Muscle of leg (tissue), 3 donors: ENCODE measurements at regions not wholly inside any gene's neighbourhood (a gene's known extent, or its start where the extent isn't known, plus 50 kb on each side); places are given as distances from the start of the nearest gene placed in this dataset.

Experiments used
- DNase-seq: peaks from one replicate; pipeline ENCODE4 v3.0.0; 2013
- H3K27ac ChIP-seq: one replicate; pipeline ENCODE4 v1.5.1; 2013; ENCODE audit warnings: mild to moderate bottlenecking, low read length, control low read depth
- H3K27me3 ChIP-seq: one replicate; pipeline ENCODE4 v1.6.1; 2013; ENCODE audit warnings: low read length; ENCODE audit not compliant: control insufficient read depth, insufficient read depth
- H3K36me3 ChIP-seq: one replicate; pipeline ENCODE4 v1.6.1; 2013; ENCODE audit warnings: low read length; ENCODE audit not compliant: control insufficient read depth, insufficient read depth
- H3K4me1 ChIP-seq: one replicate; pipeline ENCODE4 v1.6.1; 2013; ENCODE audit warnings: low read length; ENCODE audit not compliant: control insufficient read depth, insufficient read depth
- H3K4me3 ChIP-seq: one replicate; pipeline ENCODE4 v1.5.1; 2013; ENCODE audit warnings: low read length, control low read depth
- H3K9me3 ChIP-seq: replicated peaks from 2 replicates; pipeline ENCODE4 v1.6.1; 2013; ENCODE audit warnings: low read depth, low read length; ENCODE audit not compliant: control insufficient read depth
- WGBS: methylation state at CpG from one replicate; pipeline ENCODE4 v1.1.5; 2013; ENCODE audit warnings: missing lambda C conversion rate; ENCODE audit not compliant: insufficient coverage; 5-methylcytosine and 5-hydroxymethylcytosine counted together

GRCh38 chr9:91063471-91063870 is 261.9 kb downstream of the SYK start:
- WGBS = 85% methylated on average over 7 of the region's 11 CpGs
- no peak for DNase-seq
- Histone ChIP-seq H3K27me3 (peaks cover 3% of the 10 kb centered on the region), H3K4me3 (no peak overlapping the region), H3K4me1 (no peaks in the 10 kb centered on the region), H3K36me3 (no peaks in the 10 kb centered on the region), H3K9me3 (no peaks in the 10 kb centered on the region), H3K27ac (no peak overlapping the region)

DNA sequence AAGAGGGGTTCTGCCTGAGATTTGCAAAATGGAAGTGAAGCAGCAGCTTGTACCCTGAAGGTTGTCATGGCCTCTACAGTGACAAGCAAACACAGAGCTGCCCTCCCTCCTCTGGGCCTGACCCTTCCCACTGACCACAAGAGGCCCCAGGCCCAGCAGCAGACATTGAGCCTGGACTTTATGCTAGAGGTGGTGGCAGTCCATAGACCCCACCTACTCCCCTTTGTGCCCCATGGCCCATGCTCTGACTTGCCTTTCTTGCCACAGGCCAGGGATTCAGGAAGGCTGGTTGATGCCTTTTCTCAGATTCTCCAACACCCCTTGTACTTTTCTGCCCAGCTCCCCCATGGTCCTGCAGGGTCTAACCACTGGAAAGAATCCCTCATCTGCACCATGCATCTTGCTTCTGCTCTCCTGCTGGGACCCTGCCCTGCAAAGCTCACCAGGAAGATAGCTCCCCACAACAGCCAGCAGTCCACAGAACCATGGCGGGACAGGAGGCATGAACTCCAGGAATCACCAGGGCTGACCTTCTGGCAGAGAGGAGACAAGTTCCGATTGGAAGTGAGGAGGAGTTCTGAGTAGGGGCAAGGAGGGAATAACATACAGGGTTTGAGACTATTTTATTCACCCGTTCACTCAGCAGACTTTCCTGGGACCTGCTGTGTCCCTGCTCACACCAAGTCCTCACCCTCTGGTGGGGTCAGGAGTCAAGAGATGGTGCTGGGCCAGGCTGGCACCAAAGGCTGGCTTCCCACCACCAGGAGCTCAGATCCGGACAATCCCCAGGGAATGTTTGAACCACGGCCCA is 263.8 kb downstream of the SYK start:
- Histone ChIP-seq H3K4me3 (no peak overlapping the region), H3K27me3 (peaks cover 3% of the 10 kb centered on the region), H3K27ac (no peak overlapping the region), H3K36me3 (no peaks in the 10 kb centered on the region), H3K9me3 (no peaks in the 10 kb centered on the region), H3K4me1 (no peaks in the 10 kb centered on the region)
- WGBS = 89% methylated on average over 2 of the region's 5 CpGs
- DNase-seq = no peak

- 77% methylated on average over 4 of the region's 7 CpGs for WGBS
Observed at GRCh38 chr9:91066042-91066415, 264.4 kb downstream of the SYK start.

GRCh38 chr9:91066856-91067255 is 265.2 kb downstream of the SYK start:
- Histone ChIP-seq H3K4me1 (peaks cover 3% of the 10 kb centered on the region), H3K36me3 (no peaks in the 10 kb centered on the region), H3K9me3 (no peaks in the 10 kb centered on the region), H3K27ac (no peak overlapping the region), H3K27me3 (peaks cover 3% of the 10 kb centered on the region), H3K4me3 (no peak overlapping the region)
- WGBS = 88% methylated on average over 4 of the region's 4 CpGs
- DNase-seq = no peak

More at GRCh38 chr9:91066042-91066415, 264.4 kb downstream of the SYK start:
- peaks cover 3% of the 10 kb centered on the region for H3K27me3 ChIP-seq
- no peaks in the 10 kb centered on the region for H3K36me3 ChIP-seq
- H3K27ac ChIP-seq = no peak overlapping the region
- no peaks in the 10 kb centered on the region for H3K9me3 ChIP-seq
- DNase-seq = no peak
- no peaks in the 10 kb centered on the region for H3K4me1 ChIP-seq
- no peak overlapping the region for H3K4me3 ChIP-seq

DNA sequence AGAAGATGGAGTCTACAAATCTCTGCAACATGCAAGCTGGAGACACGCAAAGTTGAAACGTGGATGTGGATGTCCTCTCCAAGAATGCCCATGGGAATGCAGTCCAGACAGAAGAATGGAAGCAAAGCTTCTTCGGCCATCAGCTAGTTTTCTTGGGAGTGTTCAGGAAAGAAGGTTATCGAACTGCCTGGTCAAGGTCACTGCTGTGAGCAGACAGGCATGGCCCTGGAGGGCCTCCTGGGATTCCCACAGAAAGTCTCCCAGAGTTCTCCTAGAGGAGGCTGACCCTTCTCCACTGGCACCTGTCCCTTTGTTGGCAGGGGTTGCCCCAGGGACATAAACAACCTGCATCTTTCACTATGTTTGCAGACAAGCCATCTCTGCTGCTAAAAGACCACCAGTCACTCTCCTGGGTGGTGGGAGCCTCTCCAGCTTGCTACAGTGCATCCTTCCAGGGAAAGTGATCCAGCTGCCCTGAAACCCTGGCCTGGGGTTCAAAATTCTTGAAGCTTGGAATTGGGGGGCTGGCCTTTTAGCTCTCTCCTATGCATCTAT is 265.8 kb downstream of the SYK start:
- H3K36me3 ChIP-seq = no peaks in the 10 kb centered on the region
- H3K4me1 ChIP-seq = peaks cover 3% of the 10 kb centered on the region
- DNase-seq = no peak
- H3K9me3 ChIP-seq = no peaks in the 10 kb centered on the region
- no peaks in the 10 kb centered on the region for H3K27me3 ChIP-seq
- H3K27ac ChIP-seq = no peak overlapping the region
- WGBS = 80% methylated on average over 4 of the region's 4 CpGs
- no peak overlapping the region for H3K4me3 ChIP-seq

DNA sequence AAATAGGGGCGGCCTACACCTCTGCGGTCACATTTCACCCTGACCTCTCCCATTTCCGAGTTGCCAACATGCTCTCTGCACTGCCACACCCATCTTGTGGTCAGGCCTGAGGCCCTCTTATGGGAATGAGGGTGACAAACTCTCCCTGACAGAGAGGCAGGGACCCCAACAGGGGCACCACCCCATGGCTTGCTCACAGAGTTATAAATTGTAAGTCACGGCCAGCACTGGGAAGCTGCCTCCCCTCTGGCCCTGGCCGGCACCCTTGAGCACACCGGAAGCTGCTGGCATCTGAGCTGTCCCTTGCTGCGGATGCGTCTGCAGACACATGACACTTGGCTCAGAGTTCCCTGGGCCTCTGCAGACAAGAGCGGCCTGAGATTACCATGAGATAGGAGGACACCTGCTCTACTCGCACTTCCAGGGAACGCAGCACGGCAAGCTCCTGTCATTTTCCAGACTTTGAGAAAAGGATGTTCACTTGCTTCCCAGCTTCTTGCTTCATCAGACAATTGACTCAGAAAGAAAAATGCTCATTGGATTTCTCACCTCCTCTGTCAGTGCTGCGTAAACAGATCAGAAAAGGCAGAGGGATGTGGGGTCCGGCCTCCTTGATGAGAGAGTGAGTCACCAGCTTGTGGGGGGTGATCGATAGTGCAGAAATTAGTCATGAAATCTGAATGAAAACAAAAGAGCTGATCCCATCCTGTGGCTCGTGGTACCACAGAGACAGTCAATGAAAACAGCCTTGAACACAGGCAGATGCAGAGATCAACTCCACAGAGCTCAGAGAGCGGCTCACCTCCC is 269.8 kb downstream of the SYK start:
- Histone ChIP-seq H3K27me3 (no peaks in the 10 kb centered on the region), H3K36me3 (no peaks in the 10 kb centered on the region), H3K9me3 (no peaks in the 10 kb centered on the region), H3K27ac (no peak overlapping the region), H3K4me1 (peaks cover 3% of the 10 kb centered on the region), H3K4me3 (no peak overlapping the region)
- peak; percentile 17 for DNase-seq
- 64% methylated on average over 12 of the region's 17 CpGs for WGBS

GRCh38 chr9:91073049-91073810 is 271.6 kb downstream of the SYK start:
- 88% methylated on average over 10 of the region's 10 CpGs for WGBS
- no peaks in the 10 kb centered on the region for H3K9me3 ChIP-seq
- no peak overlapping the region for H3K27ac ChIP-seq
- H3K36me3 ChIP-seq = no peaks in the 10 kb centered on the region
- no peak overlapping the region for H3K4me3 ChIP-seq
- H3K4me1 ChIP-seq = peaks cover 3% of the 10 kb centered on the region
- H3K27me3 ChIP-seq = no peaks in the 10 kb centered on the region
- DNase-seq = no peak

DNA sequence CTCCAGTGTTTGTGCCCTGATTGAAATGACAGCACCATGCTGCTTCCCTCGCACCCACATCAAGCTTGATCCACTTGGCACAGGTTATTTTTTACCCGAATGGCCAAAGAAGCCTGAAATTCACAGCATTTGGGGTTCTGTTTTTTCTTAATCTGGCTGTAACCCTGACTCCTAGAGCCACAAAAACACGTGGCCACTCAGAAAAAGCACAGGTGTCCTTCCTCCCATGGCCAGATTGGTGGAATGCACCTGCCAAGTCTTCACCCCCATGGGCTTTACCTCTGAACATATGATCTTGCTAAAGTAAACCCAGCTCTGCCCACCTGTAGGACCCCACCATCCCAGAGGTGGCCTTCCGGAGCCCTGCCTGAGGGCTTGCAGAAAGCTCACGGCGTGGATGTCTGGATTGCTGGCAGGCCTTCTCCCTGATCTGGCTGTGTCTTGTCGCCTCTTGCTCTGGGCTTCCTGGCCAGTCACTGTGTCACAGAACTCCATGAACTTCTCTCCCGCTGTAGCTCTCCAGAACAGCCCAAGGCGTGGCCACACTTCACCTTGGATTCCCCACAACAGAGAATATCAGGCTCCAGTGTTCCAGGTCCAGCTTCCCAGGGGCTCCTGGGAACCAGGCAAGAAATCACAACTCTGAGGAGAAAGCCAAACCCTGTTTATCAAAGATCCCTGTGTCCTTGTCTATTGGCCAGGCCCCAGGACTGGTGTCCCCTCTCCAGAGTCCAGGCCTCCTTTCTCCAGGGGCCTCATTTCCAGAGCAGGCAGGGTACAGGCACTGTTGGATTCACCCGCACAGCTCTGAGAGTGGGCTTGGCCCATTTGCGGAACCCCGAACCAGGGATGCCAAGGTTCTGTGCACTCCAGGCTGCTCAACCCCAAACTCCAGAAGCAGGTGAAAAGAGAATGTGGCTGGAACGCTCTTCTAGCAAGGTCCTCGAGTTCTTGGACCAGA is 272.5 kb downstream of the SYK start:
- no peak for DNase-seq
- 78% methylated on average over 13 of the region's 14 CpGs for WGBS

GRCh38 chr9:91074866-91075265 is 273.2 kb downstream of the SYK start:
- no peaks in the 10 kb centered on the region for H3K9me3 ChIP-seq
- DNase-seq = no peak
- H3K27me3 ChIP-seq = no peaks in the 10 kb centered on the region
- 75% methylated on average over 9 of the region's 13 CpGs for WGBS
- no peaks in the 10 kb centered on the region for H3K36me3 ChIP-seq
- no peak overlapping the region for H3K27ac ChIP-seq
- no peak overlapping the region for H3K4me3 ChIP-seq
- peaks cover 3% of the 10 kb centered on the region for H3K4me1 ChIP-seq

More for the DNA sequence above, 272.5 kb downstream of the SYK start:
- no peak overlapping the region for H3K4me3 ChIP-seq
- H3K27ac ChIP-seq = no peak overlapping the region
- H3K36me3 ChIP-seq = no peaks in the 10 kb centered on the region
- H3K4me1 ChIP-seq = peaks cover 3% of the 10 kb centered on the region
- no peaks in the 10 kb centered on the region for H3K27me3 ChIP-seq
- H3K9me3 ChIP-seq = no peaks in the 10 kb centered on the region
